HCT116 (cell line): ENCODE measurements at regions not wholly inside any gene's neighbourhood (a gene's known extent, or its start where the extent isn't known, plus 50 kb on each side); places are given as distances from the start of the nearest gene placed in this dataset.

Source experiments
- ATAC-seq: fragments of 200-7000 bp; cut with Tn5 transposase; 2 replicates; pipeline ENCODE4 v1.9.1; 2020; ENCODE audit warnings: mild to moderate bottlenecking, moderate library complexity
- BruUV-seq: library from RNA; stranded (reverse); fragments of 400-500 nt; replicated peaks from 2 replicates; lab custom pipeline; 2021; lab: Mats Ljungman, UMichigan
- CTCF ChIA-PET: fragments of 300-600 bp; sonication (Branson Sonifier 250); formaldehyde crosslinking; loops from one replicate; lab custom pipeline; 2021; ENCODE audit warnings: antibody characterized with exemption; lab: Charles Lee
- POLR2A ChIA-PET: fragments of 300-600, 350-600 bp; sonication (Branson Sonifier 250); formaldehyde crosslinking; loops from one replicate; lab custom pipeline; 2021; ENCODE audit warnings: antibody characterized with exemption; lab: Charles Lee
- RAD21 ChIA-PET, 2 experiments: fragments of 300-600 bp; sonication (Branson Sonifier 250); formaldehyde crosslinking; loops; one replicate each; lab custom pipeline; 2023; ENCODE audit warnings: low total read pairs in 2 of 2; ENCODE audit not compliant: uncharacterized antibody in 2 of 2, unreplicated experiment in 2 of 2, low non-redundant PET in 1 of 2; lab: Charles Lee
- DNase-seq: peaks from one replicate; pipeline ENCODE4 v3.0.0-alpha.2; 2010; ENCODE audit warnings: low read depth, low spot score
- H2AFZ ChIP-seq: fragments of 200-600 bp; shearing (Covaris generic), sonication (generic); 2 replicates; pipeline ENCODE4 v1.6.1; 2017; ENCODE audit warnings: low read depth, mixed run types, mixed read lengths, antibody characterized with exemption, low read length; ENCODE audit not compliant: poor library complexity, severe bottlenecking
- H3K27ac ChIP-seq: 2 replicates; pipeline ENCODE4 v1.5.1; 2012; ENCODE audit warnings: low read depth, low read length
- H3K27me3 ChIP-seq: fragments of 200-600 bp; sonication (generic); 2 replicates; pipeline ENCODE4 v1.6.1; 2016; ENCODE audit warnings: mixed run types, low read length, mixed read lengths; ENCODE audit not compliant: insufficient read depth
- H3K36me3 ChIP-seq, 2 experiments: fragments of 200-500 bp in 1 of 2; fragments of 200-600 bp in 1 of 2; sonication (Bioruptor generic) in 1 of 2; sonication (generic) in 1 of 2; 2 replicates each; pipeline versions ENCODE4 v1.5.1 to v1.6.1; 2014 to 2016; ENCODE audit warnings: low read length in 2 of 2, inconsistent platforms in 1 of 2, mixed read lengths in 1 of 2, mixed run types in 1 of 2; ENCODE audit not compliant: insufficient read depth in 2 of 2, control insufficient read depth in 1 of 2
- H3K4me1 ChIP-seq, 2 experiments: fragments of 200-600 bp in 1 of 2; sonication (generic) in 1 of 2; 2 replicates each; pipeline versions ENCODE4 v1.5.1 to v1.6.1; 2012 to 2017; ENCODE audit warnings: low read length in 2 of 2, inconsistent platforms in 1 of 2, mild to moderate bottlenecking in 1 of 2, mixed read lengths in 1 of 2, mixed run types in 1 of 2, moderate library complexity in 1 of 2; ENCODE audit not compliant: insufficient read depth in 2 of 2, control insufficient read depth in 1 of 2
- H3K4me2 ChIP-seq: fragments of 200-600 bp; sonication (generic); 2 replicates; pipeline ENCODE4 v1.6.1; 2017; ENCODE audit warnings: mixed run types, low read length, mixed read lengths
- H3K4me3 ChIP-seq, 2 experiments: fragments of 200-600 bp in 1 of 2; sonication (generic) in 1 of 2; replicated peaks in 1 of 2; 2 replicates each; pipeline ENCODE4 v1.5.1; 2011 to 2016; ENCODE audit warnings: low read length in 2 of 2, control low read depth in 1 of 2, low read depth in 1 of 2, mild to moderate bottlenecking in 1 of 2, mixed read lengths in 1 of 2, mixed run types in 1 of 2
- H3K79me2 ChIP-seq: fragments of 200-600 bp; sonication (generic); 2 replicates; pipeline ENCODE4 v1.6.1; 2017; ENCODE audit warnings: mild to moderate bottlenecking, mixed run types, low read length, moderate library complexity, mixed read lengths; ENCODE audit not compliant: insufficient read depth
- H3K9ac ChIP-seq: fragments of 200-600 bp; sonication (generic); 2 replicates; pipeline ENCODE4 v1.6.1; 2016; ENCODE audit warnings: low read length, mixed read lengths
- H3K9me2 ChIP-seq: fragments of 200-600 bp; sonication (generic), shearing (Covaris generic); 2 replicates; pipeline ENCODE4 v1.6.1; 2017; ENCODE audit warnings: mixed run types, mild to moderate bottlenecking, moderate library complexity; ENCODE audit not compliant: insufficient read depth
- H3K9me3 ChIP-seq, 2 experiments: fragments of 200-500 bp in 1 of 2; fragments of 200-600 bp in 1 of 2; sonication (Bioruptor generic) in 1 of 2; sonication (generic) in 1 of 2; 2 replicates each; pipeline ENCODE4 v1.6.1; 2014 to 2017; ENCODE audit warnings: low read length in 2 of 2, mixed read lengths in 2 of 2, inconsistent platforms in 1 of 2, low read depth in 1 of 2, mild to moderate bottlenecking in 1 of 2, mixed run types in 1 of 2, moderate library complexity in 1 of 2; ENCODE audit not compliant: control insufficient read depth in 1 of 2, insufficient read depth in 1 of 2
- H4K20me1 ChIP-seq: fragments of 200-600 bp; sonication (generic), shearing (Covaris generic); 2 replicates; pipeline ENCODE4 v1.6.1; 2017; ENCODE audit warnings: mixed run types, mild to moderate bottlenecking, moderate library complexity; ENCODE audit not compliant: insufficient read depth
- CEBPB ChIP-seq: IDR thresholded peaks from 2 replicates; pipeline ENCODE4 v1.6.1; 2012; ENCODE audit warnings: low read depth
- CTCF ChIP-seq, 3 experiments: fragments of 200-600 bp in 1 of 3; sonication (generic) in 1 of 3; IDR thresholded peaks in 2 of 3; conservative IDR thresholded peaks in 1 of 3; 2 replicates each; pipeline ENCODE4 v1.5.1; 2012 to 2017; ENCODE audit warnings: low read depth in 2 of 3, low read length in 2 of 3, antibody characterized with exemption in 1 of 3, borderline replicate concordance in 1 of 3, control low read depth in 1 of 3, mild to moderate bottlenecking in 1 of 3, mixed read lengths in 1 of 3, mixed run types in 1 of 3, moderate library complexity in 1 of 3; ENCODE audit not compliant: insufficient read depth in 1 of 3
- ELF1 ChIP-seq: IDR thresholded peaks from 2 replicates; pipeline ENCODE4 v1.6.1; 2012; ENCODE audit warnings: low read depth, borderline replicate concordance
- EZH2 ChIP-seq: fragments of 200-600 bp; sonication (generic); IDR thresholded peaks from 2 replicates; pipeline ENCODE4 v1.6.1; 2017; ENCODE audit warnings: antibody characterized with exemption, mixed run types
- EZH2phosphoT487 ChIP-seq: fragments of 200-600 bp; IDR thresholded peaks from 2 replicates; pipeline ENCODE4 v1.6.1; 2018; ENCODE audit warnings: antibody characterized with exemption, borderline replicate concordance
- JUND ChIP-seq: IDR thresholded peaks from 2 replicates; pipeline ENCODE4 v1.6.1; 2012
- POLR2A ChIP-seq: IDR thresholded peaks from 2 replicates; pipeline ENCODE4 v1.7.0; 2011; ENCODE audit warnings: borderline replicate concordance; ENCODE audit not compliant: insufficient read depth, insufficient read length; ENCODE audit errors: extremely low read depth
- POLR2AphosphoS5 ChIP-seq: IDR thresholded peaks from 2 replicates; pipeline ENCODE4 v1.6.1; 2011; ENCODE audit warnings: mild to moderate bottlenecking, low read depth, low read length, moderate library complexity
- RAD21 ChIP-seq: IDR thresholded peaks from 2 replicates; pipeline ENCODE4 v1.6.1; 2012; ENCODE audit warnings: low read depth, mild to moderate bottlenecking
- REST ChIP-seq: IDR thresholded peaks from 2 replicates; pipeline ENCODE4 v1.6.1; 2012; ENCODE audit warnings: low read depth
- SIN3A ChIP-seq: IDR thresholded peaks from 2 replicates; pipeline ENCODE4 v1.6.1; 2012; ENCODE audit warnings: low read depth
- SP1 ChIP-seq: IDR thresholded peaks from 2 replicates; pipeline ENCODE4 v1.6.1; 2012; ENCODE audit warnings: low read depth
- SRF ChIP-seq: IDR thresholded peaks from 2 replicates; pipeline ENCODE4 v1.6.1; 2012; ENCODE audit warnings: low read depth
- TCF7L2 ChIP-seq: IDR thresholded peaks from 2 replicates; pipeline ENCODE4 v1.7.0; 2011; ENCODE audit warnings: borderline replicate concordance, inconsistent platforms; ENCODE audit not compliant: insufficient read depth, insufficient read length; ENCODE audit errors: extremely low read depth
- YY1 ChIP-seq: IDR thresholded peaks from 2 replicates; pipeline ENCODE4 v1.6.1; 2011; ENCODE audit warnings: low read length, low read depth, moderate library complexity, mild to moderate bottlenecking; ENCODE audit not compliant: insufficient replicate concordance; ENCODE audit errors: extremely low read depth
- intact Hi-C: fragments of 100-400 bp; cut with micrococcal nuclease; formaldehyde crosslinking; loops from 2 replicates; pipeline ENCODE4 v1.10.0; 2022
- TF ChIP-seq, protein P1 (sequence below): IDR thresholded peaks from 2 replicates; pipeline ENCODE4 v1.6.1; 2012
- TF ChIP-seq, protein P2 (sequence below): IDR thresholded peaks from 2 replicates; pipeline ENCODE4 v1.6.1; 2011; ENCODE audit warnings: mild to moderate bottlenecking, low read length, moderate library complexity; ENCODE audit not compliant: insufficient replicate concordance; ENCODE audit errors: extremely low read depth
- TF ChIP-seq, protein P3 (sequence below): IDR thresholded peaks from 2 replicates; pipeline ENCODE4 v1.6.1; 2012

- ATAC-seq = no peak
- Histone ChIP-seq H2AFZ (no peak overlapping the region), H3K9me2 (no peaks in the 10 kb centered on the region), H3K27ac (no peak overlapping the region), H3K4me3 (no peak overlapping the region), H3K79me2 (no peaks in the 10 kb centered on the region), H3K4me1 (no peaks in the 10 kb centered on the region), H3K27me3 (peaks cover 5% of the 10 kb centered on the region; the same call in 1 of the 2 replicates), H3K9ac (no peak overlapping the region), H3K9me3 (no peaks in the 10 kb centered on the region), H4K20me1 (no peaks in the 10 kb centered on the region), H3K36me3 (no peaks in the 10 kb centered on the region), H3K4me2 (no peak overlapping the region)
- DNase-seq = no peak
- ChIA-PET RAD21 (no interaction called here), CTCF (no interaction called here), POLR2A (no interaction called here)
- BruUV-seq = no TSS peak
- intact Hi-C loops = no loop called here
- TF ChIP-seq SIN3A (no peak), EZH2phosphoT487 (no peak), POLR2AphosphoS5 (no peak), POLR2A (no peak), REST (no peak), CTCF (IDR thresholded peaks at IDR 0.05 in 2 of 3, conservative IDR thresholded peaks at IDR 0.05 in 1 of 3; ENCODE audit: borderline replicate concordance in 1 of 3, insufficient read depth in 1 of 3, low read depth in 2 of 3, low read length in 2 of 3) (no peak), JUND (no peak), TCF7L2 (no peak), SRF (no peak), RAD21 (no peak), ELF1 (no peak), CEBPB (no peak), EZH2 (no peak), SP1 (no peak), YY1 (no peak)
- TF ChIP-seq, protein P1, sequence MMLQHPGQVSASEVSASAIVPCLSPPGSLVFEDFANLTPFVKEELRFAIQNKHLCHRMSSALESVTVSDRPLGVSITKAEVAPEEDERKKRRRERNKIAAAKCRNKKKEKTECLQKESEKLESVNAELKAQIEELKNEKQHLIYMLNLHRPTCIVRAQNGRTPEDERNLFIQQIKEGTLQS = no peak
- TF ChIP-seq, protein P2, sequence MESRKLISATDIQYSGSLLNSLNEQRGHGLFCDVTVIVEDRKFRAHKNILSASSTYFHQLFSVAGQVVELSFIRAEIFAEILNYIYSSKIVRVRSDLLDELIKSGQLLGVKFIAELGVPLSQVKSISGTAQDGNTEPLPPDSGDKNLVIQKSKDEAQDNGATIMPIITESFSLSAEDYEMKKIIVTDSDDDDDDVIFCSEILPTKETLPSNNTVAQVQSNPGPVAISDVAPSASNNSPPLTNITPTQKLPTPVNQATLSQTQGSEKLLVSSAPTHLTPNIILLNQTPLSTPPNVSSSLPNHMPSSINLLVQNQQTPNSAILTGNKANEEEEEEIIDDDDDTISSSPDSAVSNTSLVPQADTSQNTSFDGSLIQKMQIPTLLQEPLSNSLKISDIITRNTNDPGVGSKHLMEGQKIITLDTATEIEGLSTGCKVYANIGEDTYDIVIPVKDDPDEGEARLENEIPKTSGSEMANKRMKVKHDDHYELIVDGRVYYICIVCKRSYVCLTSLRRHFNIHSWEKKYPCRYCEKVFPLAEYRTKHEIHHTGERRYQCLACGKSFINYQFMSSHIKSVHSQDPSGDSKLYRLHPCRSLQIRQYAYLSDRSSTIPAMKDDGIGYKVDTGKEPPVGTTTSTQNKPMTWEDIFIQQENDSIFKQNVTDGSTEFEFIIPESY = no peak
- TF ChIP-seq, protein P3, sequence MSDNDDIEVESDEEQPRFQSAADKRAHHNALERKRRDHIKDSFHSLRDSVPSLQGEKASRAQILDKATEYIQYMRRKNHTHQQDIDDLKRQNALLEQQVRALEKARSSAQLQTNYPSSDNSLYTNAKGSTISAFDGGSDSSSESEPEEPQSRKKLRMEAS = no peak
Measured at GRCh38 chr16:29306943-29307597, 99.4 kb downstream of the NPIPB11 start.
